Fibroblast of lung (primary cell): ENCODE measurements at regions not wholly inside any gene's neighbourhood (a gene's known extent, or its start where the extent isn't known, plus 50 kb on each side); places are given as distances from the start of the nearest gene placed in this dataset.

ENCODE experiments used
- EZH2 ChIP-seq: IDR thresholded peaks from 2 replicates; pipeline ENCODE4 v1.5.1; 2012; ENCODE audit warnings: low read length, control low read depth, mild to moderate bottlenecking; ENCODE audit errors: missing control alignments
- TF ChIP-seq, protein P1 (sequence below), 2 donors: IDR thresholded peaks in 1 of 2; conservative IDR thresholded peaks in 1 of 2; 1 replicate in 1 of 2; 2 replicates in 1 of 2; pipeline ENCODE4 v1.5.1; 2011 to 2012; ENCODE audit warnings: low read length in 2 of 2, control low read depth in 1 of 2, inconsistent platforms in 1 of 2, low read depth in 1 of 2, mild to moderate bottlenecking in 1 of 2

DNA sequence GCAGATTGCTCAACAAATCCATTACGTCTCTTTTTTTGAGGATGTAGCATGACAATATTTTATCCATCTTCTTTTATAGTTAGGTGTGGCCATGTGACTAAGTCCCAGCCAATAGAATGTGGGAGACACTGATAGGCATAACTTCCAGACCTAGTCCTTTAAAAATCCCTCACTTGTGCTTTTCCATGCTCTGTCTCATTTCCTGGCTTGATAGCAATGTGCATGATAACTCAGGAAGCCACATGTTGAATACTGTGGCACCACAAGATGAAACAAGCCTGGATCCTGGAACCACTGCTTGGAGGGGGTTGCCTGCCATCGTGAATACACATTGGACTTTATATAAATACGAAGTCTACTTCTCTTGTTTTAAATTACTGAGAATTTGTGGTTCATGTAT, 184.0 kb upstream of the NEIL3 start:
- TF ChIP-seq, protein P1, sequence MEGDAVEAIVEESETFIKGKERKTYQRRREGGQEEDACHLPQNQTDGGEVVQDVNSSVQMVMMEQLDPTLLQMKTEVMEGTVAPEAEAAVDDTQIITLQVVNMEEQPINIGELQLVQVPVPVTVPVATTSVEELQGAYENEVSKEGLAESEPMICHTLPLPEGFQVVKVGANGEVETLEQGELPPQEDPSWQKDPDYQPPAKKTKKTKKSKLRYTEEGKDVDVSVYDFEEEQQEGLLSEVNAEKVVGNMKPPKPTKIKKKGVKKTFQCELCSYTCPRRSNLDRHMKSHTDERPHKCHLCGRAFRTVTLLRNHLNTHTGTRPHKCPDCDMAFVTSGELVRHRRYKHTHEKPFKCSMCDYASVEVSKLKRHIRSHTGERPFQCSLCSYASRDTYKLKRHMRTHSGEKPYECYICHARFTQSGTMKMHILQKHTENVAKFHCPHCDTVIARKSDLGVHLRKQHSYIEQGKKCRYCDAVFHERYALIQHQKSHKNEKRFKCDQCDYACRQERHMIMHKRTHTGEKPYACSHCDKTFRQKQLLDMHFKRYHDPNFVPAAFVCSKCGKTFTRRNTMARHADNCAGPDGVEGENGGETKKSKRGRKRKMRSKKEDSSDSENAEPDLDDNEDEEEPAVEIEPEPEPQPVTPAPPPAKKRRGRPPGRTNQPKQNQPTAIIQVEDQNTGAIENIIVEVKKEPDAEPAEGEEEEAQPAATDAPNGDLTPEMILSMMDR (conservative IDR thresholded peaks at IDR 0.05 in 1 of 2, IDR thresholded peaks at IDR 0.05 in 1 of 2; ENCODE audit: low read depth in 1 of 2, low read length in 2 of 2) = no peak
- no peak for TF ChIP-seq EZH2
